Stimulated activated memory B cell treated with anti-CD40 and anti-IgM and Interleukin-4, amounts not matched to agents 10 μg/mL and 1 μg/mL and 100 μg/mL, for 72 hours (primary cell): ENCODE measurements at regions not wholly inside any gene's neighbourhood (a gene's known extent, or its start where the extent isn't known, plus 50 kb on each side); places are given as distances from the start of the nearest gene placed in this dataset.
"Not testable (repeated sequence)": the region's sequence is repeated elsewhere in the genome, so short reads cannot be mapped to it uniquely, and the experiment has no call there.

Source experiments
- ATAC-seq: fragments of 150-1000 bp; cut with Tn5 transposase; 2 replicates; pipeline ENCODE4 v1.10.0; 2021
- H3K27ac Mint-ChIP-seq: one replicate; pipeline ENCODE4 v1.8.0; 2022; ENCODE audit warnings: mild to moderate bottlenecking, mixed read lengths
- H3K27me3 Mint-ChIP-seq: one replicate; pipeline ENCODE4 v1.8.0; 2022; ENCODE audit warnings: mixed read lengths
- H3K36me3 Mint-ChIP-seq: one replicate; pipeline ENCODE4 v1.8.0; 2022; ENCODE audit warnings: mixed read lengths
- H3K4me1 Mint-ChIP-seq: one replicate; pipeline ENCODE4 v1.8.0; 2022; ENCODE audit warnings: mixed read lengths
- H3K4me3 Mint-ChIP-seq: one replicate; pipeline ENCODE4 v1.8.0; 2022; ENCODE audit warnings: mild to moderate bottlenecking, moderate library complexity, mixed read lengths
- H3K9me3 Mint-ChIP-seq: one replicate; pipeline ENCODE4 v1.8.0; 2022; ENCODE audit warnings: mixed read lengths

GRCh38 chr17:22381589-22381988 is 689.3 kb downstream of the KCNJ18 start:
- not testable (repeated sequence) for H3K9me3 Mint-ChIP-seq, H3K4me3 Mint-ChIP-seq, ATAC-seq, H3K4me1 Mint-ChIP-seq, H3K36me3 Mint-ChIP-seq, H3K27me3 Mint-ChIP-seq, H3K27ac Mint-ChIP-seq

GRCh38 chr17:22383772-22384460 is 691.6 kb downstream of the KCNJ18 start:
- not testable (repeated sequence) for H3K36me3 Mint-ChIP-seq, H3K4me3 Mint-ChIP-seq, ATAC-seq, H3K4me1 Mint-ChIP-seq, H3K9me3 Mint-ChIP-seq, H3K27ac Mint-ChIP-seq, H3K27me3 Mint-ChIP-seq

- H3K9me3 Mint-ChIP-seq, H3K4me3 Mint-ChIP-seq, H3K27me3 Mint-ChIP-seq: not testable (repeated sequence)
Measured at GRCh38 chr17:22384461-22384800, 692.1 kb downstream of the KCNJ18 start.

GRCh38 chr17:22398446-22398845 is 706.1 kb downstream of the KCNJ18 start:
- not testable (repeated sequence) for H3K4me3 Mint-ChIP-seq, H3K9me3 Mint-ChIP-seq, H3K4me1 Mint-ChIP-seq, ATAC-seq, H3K36me3 Mint-ChIP-seq, H3K27me3 Mint-ChIP-seq, H3K27ac Mint-ChIP-seq

More at GRCh38 chr17:22384461-22384800, 692.1 kb downstream of the KCNJ18 start:
- not testable (repeated sequence) for H3K27ac Mint-ChIP-seq, H3K36me3 Mint-ChIP-seq, ATAC-seq, H3K4me1 Mint-ChIP-seq

GRCh38 chr17:22399037-22399436 is 706.7 kb downstream of the KCNJ18 start:
- H3K36me3 Mint-ChIP-seq, H3K4me1 Mint-ChIP-seq, H3K9me3 Mint-ChIP-seq, ATAC-seq, H3K27me3 Mint-ChIP-seq, H3K4me3 Mint-ChIP-seq, H3K27ac Mint-ChIP-seq: not testable (repeated sequence)

- ATAC-seq, H3K4me1 Mint-ChIP-seq, H3K9me3 Mint-ChIP-seq, H3K36me3 Mint-ChIP-seq, H3K27me3 Mint-ChIP-seq, H3K27ac Mint-ChIP-seq, H3K4me3 Mint-ChIP-seq: not testable (repeated sequence)
Measured at GRCh38 chr17:22405080-22405479, 712.8 kb downstream of the KCNJ18 start.

GRCh38 chr17:22409160-22409751 is 716.9 kb downstream of the KCNJ18 start:
- Mint-ChIP-seq H3K4me3 (no peak overlapping the region), H3K4me1 (no peaks in the 10 kb centered on the region), H3K9me3 (peaks cover 16% of the 10 kb centered on the region), H3K27me3 (no peaks in the 10 kb centered on the region), H3K27ac (no peak overlapping the region), H3K36me3 (no peaks in the 10 kb centered on the region)
- ATAC-seq = no peak

- no peak for ATAC-seq
- Mint-ChIP-seq H3K27ac (no peak overlapping the region), H3K9me3 (peaks cover 16% of the 10 kb centered on the region)
Measured at GRCh38 chr17:22410136-22410535, 717.8 kb downstream of the KCNJ18 start.

GRCh38 chr17:22411185-22411784 is 719.0 kb downstream of the KCNJ18 start:
- no peaks in the 10 kb centered on the region for H3K27me3 Mint-ChIP-seq
- H3K27ac Mint-ChIP-seq = no peak overlapping the region
- no peaks in the 10 kb centered on the region for H3K4me1 Mint-ChIP-seq
- no peak overlapping the region for H3K4me3 Mint-ChIP-seq
- H3K9me3 Mint-ChIP-seq = peaks cover 22% of the 10 kb centered on the region
- ATAC-seq = no peak
- H3K36me3 Mint-ChIP-seq = no peaks in the 10 kb centered on the region

More at GRCh38 chr17:22410136-22410535, 717.8 kb downstream of the KCNJ18 start:
- Mint-ChIP-seq H3K4me3 (no peak overlapping the region), H3K36me3 (no peaks in the 10 kb centered on the region), H3K27me3 (no peaks in the 10 kb centered on the region), H3K4me1 (no peaks in the 10 kb centered on the region)

- no peaks in the 10 kb centered on the region for H3K36me3 Mint-ChIP-seq
- peak; percentile 27 for ATAC-seq
- H3K4me1 Mint-ChIP-seq = no peaks in the 10 kb centered on the region
- no peak overlapping the region for H3K4me3 Mint-ChIP-seq
- H3K27ac Mint-ChIP-seq = no peak overlapping the region
- H3K9me3 Mint-ChIP-seq = peaks cover 12% of the 10 kb centered on the region
- H3K27me3 Mint-ChIP-seq = no peaks in the 10 kb centered on the region
Measured at GRCh38 chr17:22435231-22435974, 743.1 kb downstream of the KCNJ18 start.

GRCh38 chr17:22441776-22442175 is 749.5 kb downstream of the KCNJ18 start:
- Mint-ChIP-seq H3K4me3 (no peak overlapping the region), H3K27me3 (no peaks in the 10 kb centered on the region), H3K36me3 (no peaks in the 10 kb centered on the region), H3K27ac (no peak overlapping the region), H3K4me1 (no peaks in the 10 kb centered on the region), H3K9me3 (peaks cover 9% of the 10 kb centered on the region)
- ATAC-seq = no peak

- Mint-ChIP-seq H3K27ac (no peak overlapping the region), H3K9me3 (peaks cover 2% of the 10 kb centered on the region), H3K36me3 (no peaks in the 10 kb centered on the region), H3K27me3 (no peaks in the 10 kb centered on the region), H3K4me3 (no peak overlapping the region), H3K4me1 (no peaks in the 10 kb centered on the region)
- ATAC-seq = no peak
Measured at GRCh38 chr17:22443061-22443460, 750.7 kb downstream of the KCNJ18 start.

GRCh38 chr17:22453181-22453580 is 760.9 kb downstream of the KCNJ18 start:
- Mint-ChIP-seq H3K4me1 (no peaks in the 10 kb centered on the region), H3K27me3 (no peaks in the 10 kb centered on the region), H3K4me3 (no peak overlapping the region), H3K36me3 (no peaks in the 10 kb centered on the region), H3K9me3 (peaks cover 11% of the 10 kb centered on the region), H3K27ac (no peak overlapping the region)
- ATAC-seq = no peak

- Mint-ChIP-seq H3K27ac (no peak overlapping the region), H3K27me3 (no peaks in the 10 kb centered on the region), H3K4me3 (no peak overlapping the region), H3K36me3 (no peaks in the 10 kb centered on the region), H3K4me1 (no peaks in the 10 kb centered on the region), H3K9me3 (peaks cover 11% of the 10 kb centered on the region)
- no peak for ATAC-seq
Measured at GRCh38 chr17:22454070-22454999, 762.0 kb downstream of the KCNJ18 start.
